Mesothelial cell of epicardium (in vitro differentiated cells): ENCODE measurements at regions not wholly inside any gene's neighbourhood (a gene's known extent, or its start where the extent isn't known, plus 50 kb on each side); places are given as distances from the start of the nearest gene placed in this dataset.

Source experiments
- DNase-seq, 2 experiments: peaks; one replicate each; pipeline ENCODE4 v3.0.0; 2021; ENCODE audit warnings: low spot score in 2 of 2; ENCODE audit not compliant: unreplicated experiment in 2 of 2
- H3K27ac Mint-ChIP-seq: 2 replicates; pipeline ENCODE4 v1.8.0; 2021; ENCODE audit warnings: mixed read lengths
- H3K27me3 Mint-ChIP-seq: 2 replicates; pipeline ENCODE4 v1.8.0; 2021; ENCODE audit warnings: low read depth, mixed read lengths
- H3K36me3 Mint-ChIP-seq: 2 replicates; pipeline ENCODE4 v1.8.0; 2021; ENCODE audit warnings: mixed read lengths
- H3K4me1 Mint-ChIP-seq: 2 replicates; pipeline ENCODE4 v1.8.0; 2021; ENCODE audit warnings: mixed read lengths
- H3K4me3 Mint-ChIP-seq: 2 replicates; pipeline ENCODE4 v1.8.0; 2021; ENCODE audit warnings: mild to moderate bottlenecking, moderate library complexity, mixed read lengths
- H3K9me3 Mint-ChIP-seq: 2 replicates; pipeline ENCODE4 v1.8.0; 2021; ENCODE audit warnings: mixed read lengths
- CTCF ChIP-seq: fragments of 200-600 bp; sonication (generic); IDR thresholded peaks from one replicate; pipeline ENCODE4 v1.5.0; 2021; ENCODE audit warnings: antibody characterized with exemption; ENCODE audit not compliant: unreplicated experiment

GRCh38 chr5:58066076-58066475, 393.8 kb downstream of the PLK2 start:
- Mint-ChIP-seq H3K4me3 (no peak overlapping the region), H3K4me1 (peaks cover 23% of the 10 kb centered on the region), H3K9me3 (peaks cover 8% of the 10 kb centered on the region), H3K36me3 (no peaks in the 10 kb centered on the region), H3K27me3 (no peaks in the 10 kb centered on the region), H3K27ac (peak overlapping the region; percentile 30)
- DNase-seq: no peak
- no peak for TF ChIP-seq CTCF

GRCh38 chr5:58064801-58065200, 395.1 kb downstream of the PLK2 start:
- DNase-seq: no peak
- Mint-ChIP-seq H3K9me3 (peaks cover 8% of the 10 kb centered on the region), H3K27me3 (no peaks in the 10 kb centered on the region), H3K4me3 (no peak overlapping the region), H3K36me3 (no peaks in the 10 kb centered on the region), H3K27ac (no peak overlapping the region), H3K4me1 (peaks cover 27% of the 10 kb centered on the region)
- no peak for TF ChIP-seq CTCF

GRCh38 chr5:58060996-58061395, 398.9 kb downstream of the PLK2 start:
- Mint-ChIP-seq H3K9me3 (peaks cover 18% of the 10 kb centered on the region), H3K4me1 (peaks cover 24% of the 10 kb centered on the region), H3K4me3 (no peak overlapping the region), H3K27ac (peak overlapping the region; percentile 87), H3K27me3 (no peaks in the 10 kb centered on the region), H3K36me3 (peaks cover 9% of the 10 kb centered on the region)
- DNase-seq: no peak
- no peak for TF ChIP-seq CTCF

- H3K4me3 Mint-ChIP-seq: no peak overlapping the region
- TF ChIP-seq CTCF: no peak
- peaks cover 19% of the 10 kb centered on the region for H3K4me1 Mint-ChIP-seq
- no peak overlapping the region for H3K27ac Mint-ChIP-seq
- H3K27me3 Mint-ChIP-seq: no peaks in the 10 kb centered on the region
- peaks cover 16% of the 10 kb centered on the region for H3K9me3 Mint-ChIP-seq
- H3K36me3 Mint-ChIP-seq: peaks cover 9% of the 10 kb centered on the region
- DNase-seq: no peak
Measured at GRCh38 chr5:58057324-58057723, 402.6 kb downstream of the PLK2 start.

GRCh38 chr5:58056546-58056945, 403.3 kb downstream of the PLK2 start:
- H3K9me3 Mint-ChIP-seq: peaks cover 19% of the 10 kb centered on the region
- peaks cover 9% of the 10 kb centered on the region for H3K36me3 Mint-ChIP-seq
- no peaks in the 10 kb centered on the region for H3K27me3 Mint-ChIP-seq
- no peak overlapping the region for H3K27ac Mint-ChIP-seq
- H3K4me3 Mint-ChIP-seq: no peak overlapping the region
- TF ChIP-seq CTCF: no peak
- no peak for DNase-seq
- peaks cover 19% of the 10 kb centered on the region for H3K4me1 Mint-ChIP-seq

- H3K27me3 Mint-ChIP-seq: no peaks in the 10 kb centered on the region
- peaks cover 22% of the 10 kb centered on the region for H3K9me3 Mint-ChIP-seq
- H3K4me3 Mint-ChIP-seq: no peak overlapping the region
- no peak overlapping the region for H3K27ac Mint-ChIP-seq
- no peak for DNase-seq
- no peak for TF ChIP-seq CTCF
- peaks cover 9% of the 10 kb centered on the region for H3K36me3 Mint-ChIP-seq
- H3K4me1 Mint-ChIP-seq: no peaks in the 10 kb centered on the region
Measured at GRCh38 chr5:58054018-58054417, 405.9 kb downstream of the PLK2 start.
